ENCODE measurements at regions not wholly inside any gene's neighbourhood (a gene's known extent, or its start where the extent isn't known, plus 50 kb on each side); places are given as distances from the start of the nearest gene placed in this dataset.

GRCh38 chr4:62822306-62822705 is 1586.9 kb downstream of the TECRL start:
- H3K36me3 Mint-ChIP-seq (ENCODE audit: low read depth): no peaks in the 10 kb centered on the region
- no peak overlapping the region for H3K4me3 Mint-ChIP-seq
- intact Hi-C loops (cut with DNase I, micrococcal nuclease): no loop called here
- no peak overlapping the region for H3K27ac ChIP-seq (ENCODE audit: low read depth in 1 of 2, low read length in 2 of 2)
- H3K27ac Mint-ChIP-seq: no peak overlapping the region
- no peaks in the 10 kb centered on the region for H3K4me1 Mint-ChIP-seq (ENCODE audit: low read depth)
- H3K9me3 Mint-ChIP-seq: peaks cover 23% of the 10 kb centered on the region
- no peaks in the 10 kb centered on the region for H3K27me3 Mint-ChIP-seq
- no peak for ATAC-seq (ENCODE audit: poor library complexity)
- no peaks in the 10 kb centered on the region for H3K9me3 ChIP-seq (ENCODE audit: control insufficient read depth in 1 of 2, insufficient read depth in 1 of 2, low read length in 2 of 2)
- H3K27me3 ChIP-seq (ENCODE audit: control insufficient read depth in 1 of 2, insufficient read depth in 2 of 2, low read length in 2 of 2): no peaks in the 10 kb centered on the region
- TF ChIP-seq, protein P1, sequence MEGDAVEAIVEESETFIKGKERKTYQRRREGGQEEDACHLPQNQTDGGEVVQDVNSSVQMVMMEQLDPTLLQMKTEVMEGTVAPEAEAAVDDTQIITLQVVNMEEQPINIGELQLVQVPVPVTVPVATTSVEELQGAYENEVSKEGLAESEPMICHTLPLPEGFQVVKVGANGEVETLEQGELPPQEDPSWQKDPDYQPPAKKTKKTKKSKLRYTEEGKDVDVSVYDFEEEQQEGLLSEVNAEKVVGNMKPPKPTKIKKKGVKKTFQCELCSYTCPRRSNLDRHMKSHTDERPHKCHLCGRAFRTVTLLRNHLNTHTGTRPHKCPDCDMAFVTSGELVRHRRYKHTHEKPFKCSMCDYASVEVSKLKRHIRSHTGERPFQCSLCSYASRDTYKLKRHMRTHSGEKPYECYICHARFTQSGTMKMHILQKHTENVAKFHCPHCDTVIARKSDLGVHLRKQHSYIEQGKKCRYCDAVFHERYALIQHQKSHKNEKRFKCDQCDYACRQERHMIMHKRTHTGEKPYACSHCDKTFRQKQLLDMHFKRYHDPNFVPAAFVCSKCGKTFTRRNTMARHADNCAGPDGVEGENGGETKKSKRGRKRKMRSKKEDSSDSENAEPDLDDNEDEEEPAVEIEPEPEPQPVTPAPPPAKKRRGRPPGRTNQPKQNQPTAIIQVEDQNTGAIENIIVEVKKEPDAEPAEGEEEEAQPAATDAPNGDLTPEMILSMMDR (IDR thresholded peaks at IDR 0.05): no peak
- no peak overlapping the region for H3K4me3 ChIP-seq (ENCODE audit: low read length)
- H3K4me1 ChIP-seq (ENCODE audit: insufficient read depth, low read length): no peaks in the 10 kb centered on the region
- H3K36me3 ChIP-seq (ENCODE audit: insufficient read depth, low read length): no peaks in the 10 kb centered on the region
- no peak for DNase-seq
- POLR2A ChIA-PET: no interaction called here
- CTCF ChIA-PET: no interaction called here

DNA sequence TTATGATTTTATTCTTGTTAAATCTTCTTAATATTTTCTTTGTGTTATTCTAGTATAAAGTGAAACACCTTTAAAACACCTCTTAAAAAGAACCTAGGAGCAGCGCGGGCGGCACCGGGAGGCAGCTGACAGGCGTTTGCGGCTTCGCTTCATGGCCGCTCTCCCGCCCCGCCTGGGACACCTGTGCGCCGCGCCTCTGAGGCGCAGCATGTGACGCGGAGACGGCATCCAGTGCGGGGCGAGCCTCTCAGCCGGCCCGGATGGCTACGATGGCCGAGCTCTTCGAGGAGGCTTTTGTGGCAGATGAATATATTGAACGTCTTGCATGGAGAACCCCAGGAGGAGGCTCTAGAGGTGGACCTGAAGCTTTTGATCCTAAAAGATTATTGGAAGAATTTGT is 1592.7 kb downstream of the TECRL start:
- Histone ChIP-seq H3K27ac (ENCODE audit: low read depth in 1 of 2, low read length in 2 of 2) (no peak overlapping the region), H3K36me3 (ENCODE audit: insufficient read depth, low read length) (no peaks in the 10 kb centered on the region), H3K4me1 (ENCODE audit: insufficient read depth, low read length) (no peaks in the 10 kb centered on the region), H3K27me3 (ENCODE audit: control insufficient read depth in 1 of 2, insufficient read depth in 2 of 2, low read length in 2 of 2) (no peaks in the 10 kb centered on the region), H3K4me3 (ENCODE audit: low read length) (no peak overlapping the region), H3K9me3 (ENCODE audit: control insufficient read depth in 1 of 2, insufficient read depth in 1 of 2, low read length in 2 of 2) (peaks cover 0 to 5% of the 10 kb centered on the region in 2 experiments)
- TF ChIP-seq, protein P1 (IDR thresholded peaks at IDR 0.05): no peak
- ChIA-PET CTCF (no interaction called here), POLR2A (no interaction called here)
- H3K4me3 Mint-ChIP-seq: no peak overlapping the region
- no peak overlapping the region for H3K27ac Mint-ChIP-seq
- no peaks in the 10 kb centered on the region for H3K36me3 Mint-ChIP-seq (ENCODE audit: low read depth)
- peaks cover 18% of the 10 kb centered on the region for H3K9me3 Mint-ChIP-seq
- ATAC-seq (ENCODE audit: poor library complexity): no peak
- intact Hi-C loops (cut with DNase I, micrococcal nuclease): no loop called here
- no peaks in the 10 kb centered on the region for H3K27me3 Mint-ChIP-seq
- DNase-seq: no peak
- no peaks in the 10 kb centered on the region for H3K4me1 Mint-ChIP-seq (ENCODE audit: low read depth)

GRCh38 chr4:62814510-62815047 is 1594.7 kb downstream of the TECRL start:
- no peak overlapping the region for H3K4me3 ChIP-seq (ENCODE audit: low read length)
- no peaks in the 10 kb centered on the region for H3K36me3 ChIP-seq (ENCODE audit: insufficient read depth, low read length)
- H3K27ac Mint-ChIP-seq: no peak overlapping the region
- no peaks in the 10 kb centered on the region for H3K36me3 Mint-ChIP-seq (ENCODE audit: low read depth)
- TF ChIP-seq, protein P1 (IDR thresholded peaks at IDR 0.05): no peak
- H3K4me3 Mint-ChIP-seq: no peak overlapping the region
- H3K27me3 ChIP-seq (ENCODE audit: control insufficient read depth in 1 of 2, insufficient read depth in 2 of 2, low read length in 2 of 2): no peaks in the 10 kb centered on the region
- peaks cover 0 to 7% of the 10 kb centered on the region in 2 experiments for H3K9me3 ChIP-seq (ENCODE audit: control insufficient read depth in 1 of 2, insufficient read depth in 1 of 2, low read length in 2 of 2)
- H3K4me1 Mint-ChIP-seq (ENCODE audit: low read depth): no peaks in the 10 kb centered on the region
- no peaks in the 10 kb centered on the region for H3K27me3 Mint-ChIP-seq
- DNase-seq (no peak), ATAC-seq (ENCODE audit: poor library complexity) (no peak)
- no peaks in the 10 kb centered on the region for H3K4me1 ChIP-seq (ENCODE audit: insufficient read depth, low read length)
- intact Hi-C loops (cut with DNase I, micrococcal nuclease): no loop called here
- CTCF ChIA-PET: no interaction called here
- peaks cover 16% of the 10 kb centered on the region for H3K9me3 Mint-ChIP-seq
- POLR2A ChIA-PET: no interaction called here
- H3K27ac ChIP-seq (ENCODE audit: low read depth in 1 of 2, low read length in 2 of 2): no peak overlapping the region

Measured in CD4-positive, alpha-beta T cell (primary cell).